Lower leg skin (tissue), 3 donors: ENCODE measurements at regions not wholly inside any gene's neighbourhood (a gene's known extent, or its start where the extent isn't known, plus 50 kb on each side); places are given as distances from the start of the nearest gene placed in this dataset.

Source experiments
- POLR2A ChIP-seq, 2 donors: fragments of 450-650 bp; IDR thresholded peaks; one replicate each; pipeline ENCODE4 v1.6.1; 2016 to 2017; ENCODE audit warnings: antibody characterized with exemption in 2 of 2, mild to moderate bottlenecking in 1 of 2, moderate library complexity in 1 of 2
- TF ChIP-seq, protein P1 (sequence below), 3 donors: fragments of 450-650 bp; IDR thresholded peaks; one replicate each; pipeline ENCODE4 v1.5.1; 2016; ENCODE audit warnings: antibody characterized with exemption in 3 of 3, mild to moderate bottlenecking in 3 of 3, moderate library complexity in 2 of 3

- TF ChIP-seq, protein P1, sequence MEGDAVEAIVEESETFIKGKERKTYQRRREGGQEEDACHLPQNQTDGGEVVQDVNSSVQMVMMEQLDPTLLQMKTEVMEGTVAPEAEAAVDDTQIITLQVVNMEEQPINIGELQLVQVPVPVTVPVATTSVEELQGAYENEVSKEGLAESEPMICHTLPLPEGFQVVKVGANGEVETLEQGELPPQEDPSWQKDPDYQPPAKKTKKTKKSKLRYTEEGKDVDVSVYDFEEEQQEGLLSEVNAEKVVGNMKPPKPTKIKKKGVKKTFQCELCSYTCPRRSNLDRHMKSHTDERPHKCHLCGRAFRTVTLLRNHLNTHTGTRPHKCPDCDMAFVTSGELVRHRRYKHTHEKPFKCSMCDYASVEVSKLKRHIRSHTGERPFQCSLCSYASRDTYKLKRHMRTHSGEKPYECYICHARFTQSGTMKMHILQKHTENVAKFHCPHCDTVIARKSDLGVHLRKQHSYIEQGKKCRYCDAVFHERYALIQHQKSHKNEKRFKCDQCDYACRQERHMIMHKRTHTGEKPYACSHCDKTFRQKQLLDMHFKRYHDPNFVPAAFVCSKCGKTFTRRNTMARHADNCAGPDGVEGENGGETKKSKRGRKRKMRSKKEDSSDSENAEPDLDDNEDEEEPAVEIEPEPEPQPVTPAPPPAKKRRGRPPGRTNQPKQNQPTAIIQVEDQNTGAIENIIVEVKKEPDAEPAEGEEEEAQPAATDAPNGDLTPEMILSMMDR (IDR thresholded peaks at IDR 0.05): no peak
- no peak for TF ChIP-seq POLR2A (IDR thresholded peaks at IDR 0.05)
Observed at GRCh38 chr13:40208517-40208916, 457.9 kb downstream of the FOXO1 start.
